ENCODE measurements at regions not wholly inside any gene's neighbourhood (a gene's known extent, or its start where the extent isn't known, plus 50 kb on each side); places are given as distances from the start of the nearest gene placed in this dataset.

DNA sequence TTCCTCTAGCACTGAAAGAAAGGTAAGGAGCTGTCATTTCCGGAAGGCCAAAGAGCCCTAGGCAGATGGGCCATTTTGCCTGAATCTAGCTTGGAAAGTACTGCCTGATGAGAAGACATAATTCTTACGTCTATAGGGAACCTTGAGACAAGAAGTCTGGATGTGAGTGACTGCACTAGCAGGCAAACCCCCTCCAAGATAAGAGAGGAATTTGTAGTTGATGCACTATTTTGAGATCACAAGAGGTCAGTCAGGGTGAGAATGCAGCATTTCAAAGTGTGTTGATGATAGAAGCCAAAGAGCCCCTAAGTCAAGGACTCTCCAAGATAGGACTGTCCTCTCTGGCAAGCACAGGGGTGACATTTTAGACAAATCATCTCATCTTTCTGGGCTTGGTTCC, 99.2 kb downstream of the HES1 start:
- Histone ChIP-seq H3K9ac (ENCODE audit: extremely low read depth, insufficient read length, low read length) (no peak overlapping the region), H3T11ph (ENCODE audit: low read length) (no peak overlapping the region), H3K23ac (ENCODE audit: insufficient read length, low read depth, low read length) (no peak overlapping the region), H3K14ac (ENCODE audit: insufficient read depth, low read length) (no peak overlapping the region), H2AK5ac (ENCODE audit: insufficient read length, low read length) (no peak overlapping the region), H3K9me3 (ENCODE audit: control insufficient read depth, low read depth, low read length) (no peaks in the 10 kb centered on the region), H2BK120ac (ENCODE audit: low read depth, low read length, poor library complexity, severe bottlenecking) (no peak overlapping the region), H2BK15ac (ENCODE audit: low read depth, low read length) (no peak overlapping the region), H3K18ac (ENCODE audit: insufficient read length, low read depth, low read length) (no peak overlapping the region), H2AFZ (ENCODE audit: low read length) (no peak overlapping the region), H2BK5ac (ENCODE audit: insufficient read length, low read length) (no peak overlapping the region), H2BK20ac (ENCODE audit: low read depth, low read length, poor library complexity, severe bottlenecking) (no peak overlapping the region), H3K4me2 (ENCODE audit: insufficient read depth, insufficient read length, low read length) (no peak overlapping the region), H3K27ac (ENCODE audit: insufficient read length, low read depth, low read length) (no peak overlapping the region), H4K20me1 (ENCODE audit: control insufficient read depth, insufficient read depth, insufficient read length) (no peaks in the 10 kb centered on the region), H4K5ac (ENCODE audit: insufficient read length, low read depth, low read length) (no peak overlapping the region), H3K4me1 (ENCODE audit: insufficient read depth, low read length) (peaks cover 3% of the 10 kb centered on the region; the same call in 1 of the 2 replicates), H3K79me1 (ENCODE audit: insufficient read depth, low read depth, low read length, poor library complexity, severe bottlenecking) (no peaks in the 10 kb centered on the region), H4K91ac (ENCODE audit: insufficient read length, low read depth, low read length) (no peak overlapping the region), H3K56ac (ENCODE audit: insufficient read length, low read depth, low read length) (no peak overlapping the region), H3K27me3 (ENCODE audit: insufficient read depth, low read length) (no peaks in the 10 kb centered on the region), H2BK12ac (ENCODE audit: insufficient read length, low read depth, low read length) (no peak overlapping the region), H4K8ac (replicated peaks; ENCODE audit: insufficient read length, low read depth, low read length) (no peak overlapping the region), H3K23me2 (ENCODE audit: insufficient read length, low read depth, low read length, poor library complexity, severe bottlenecking) (no peaks in the 10 kb centered on the region), H3K4ac (ENCODE audit: low read depth, low read length) (no peak overlapping the region), H3K79me2 (ENCODE audit: insufficient read depth, low read length) (no peaks in the 10 kb centered on the region)
- no CpG with 5 or more reads among the region's 2 CpGs for WGBS (ENCODE audit: extremely low coverage, insufficient read length, low lambda C conversion rate)
- Mint-ChIP-seq H3K27me3 (ENCODE audit: low read depth) (no peaks in the 10 kb centered on the region), H3K36me3 (ENCODE audit: insufficient read depth in 1 of 3, low read depth in 3 of 3) (no peaks in the 10 kb centered on the region; a peak in 2 of 7 replicates), H3K4me1 (peaks cover 10 to 11% of the 10 kb centered on the region in 2 experiments), H3K27ac (no peak overlapping the region), H3K4me3 (no peak overlapping the region), H3K9me3 (no peaks in the 10 kb centered on the region)
- TF ChIP-seq, protein P1, sequence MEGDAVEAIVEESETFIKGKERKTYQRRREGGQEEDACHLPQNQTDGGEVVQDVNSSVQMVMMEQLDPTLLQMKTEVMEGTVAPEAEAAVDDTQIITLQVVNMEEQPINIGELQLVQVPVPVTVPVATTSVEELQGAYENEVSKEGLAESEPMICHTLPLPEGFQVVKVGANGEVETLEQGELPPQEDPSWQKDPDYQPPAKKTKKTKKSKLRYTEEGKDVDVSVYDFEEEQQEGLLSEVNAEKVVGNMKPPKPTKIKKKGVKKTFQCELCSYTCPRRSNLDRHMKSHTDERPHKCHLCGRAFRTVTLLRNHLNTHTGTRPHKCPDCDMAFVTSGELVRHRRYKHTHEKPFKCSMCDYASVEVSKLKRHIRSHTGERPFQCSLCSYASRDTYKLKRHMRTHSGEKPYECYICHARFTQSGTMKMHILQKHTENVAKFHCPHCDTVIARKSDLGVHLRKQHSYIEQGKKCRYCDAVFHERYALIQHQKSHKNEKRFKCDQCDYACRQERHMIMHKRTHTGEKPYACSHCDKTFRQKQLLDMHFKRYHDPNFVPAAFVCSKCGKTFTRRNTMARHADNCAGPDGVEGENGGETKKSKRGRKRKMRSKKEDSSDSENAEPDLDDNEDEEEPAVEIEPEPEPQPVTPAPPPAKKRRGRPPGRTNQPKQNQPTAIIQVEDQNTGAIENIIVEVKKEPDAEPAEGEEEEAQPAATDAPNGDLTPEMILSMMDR (conservative IDR thresholded peaks at IDR 0.05) = no peak
- DNase-seq = no peak

All from H9 (cell line).